ENCODE measurements at regions not wholly inside any gene's neighbourhood (a gene's known extent, or its start where the extent isn't known, plus 50 kb on each side); places are given as distances from the start of the nearest gene placed in this dataset.

- H3K27me3 Mint-ChIP-seq, result no peaks in the 10 kb centered on the region
These were observed 348.7 kb upstream of the PBX1 start for GRCh38 chr1:164210211-164210739.

GRCh38 chr1:164223378-164223777, 335.6 kb upstream of the PBX1 start:
- no peak overlapping the region for H3K4me3 ChIP-seq (ENCODE audit: control insufficient read depth in 1 of 2, extremely low read depth in 1 of 2, low read length in 1 of 2)
- H3K9me3 Mint-ChIP-seq, result peaks cover 7 to 36% (median 26%) of the 10 kb centered on the region in 3 donors
- no peaks in the 10 kb centered on the region for H3K36me3 ChIP-seq (ENCODE audit: control insufficient read depth in 2 of 2, extremely low read depth in 1 of 2, insufficient read depth in 1 of 2, low read length in 1 of 2)
- no peak overlapping the region for H3K27ac ChIP-seq (ENCODE audit: low read length)
- H3K27ac Mint-ChIP-seq, result no peak overlapping the region
- no peak overlapping the region for H3K4me3 Mint-ChIP-seq
- CTCF ChIA-PET, result no interaction called here
- POLR2A ChIA-PET, result no interaction called here
- no peak for DNase-seq
- no peaks in the 10 kb centered on the region for H3K36me3 Mint-ChIP-seq
- H3K27me3 ChIP-seq (replicated peaks in 1 of 2; ENCODE audit: control insufficient read depth in 2 of 2, extremely low read depth in 1 of 2, insufficient read depth in 2 of 2, low read length in 1 of 2), result no peaks in the 10 kb centered on the region
- ATAC-seq (replicated peaks in 1 of 4), result no peak
- H3K9me3 ChIP-seq, result no peaks in the 10 kb centered on the region
- no peaks in the 10 kb centered on the region for H3K4me1 ChIP-seq (ENCODE audit: control insufficient read depth in 1 of 2, extremely low read depth in 1 of 2, insufficient read depth in 2 of 2, low read length in 2 of 2)
- no peaks in the 10 kb centered on the region for H3K4me1 Mint-ChIP-seq
- H3K27me3 Mint-ChIP-seq, result no peaks in the 10 kb centered on the region

More at GRCh38 chr1:164210211-164210739, 348.7 kb upstream of the PBX1 start:
- ChIA-PET POLR2A (interaction anchor here in 1 of 2 donors (0.6 kb wide), 1 partner anchor 61 kb away, joined by 3 read pairs; no protein-coding TSS in a partner anchor), CTCF (no interaction called here)
- H3K4me1 Mint-ChIP-seq, result no peaks in the 10 kb centered on the region
- Histone ChIP-seq H3K4me1 (ENCODE audit: control insufficient read depth in 1 of 2, extremely low read depth in 1 of 2, insufficient read depth in 2 of 2, low read length in 2 of 2) (no peaks in the 10 kb centered on the region), H3K36me3 (ENCODE audit: control insufficient read depth in 2 of 2, extremely low read depth in 1 of 2, insufficient read depth in 1 of 2, low read length in 1 of 2) (no peaks in the 10 kb centered on the region), H3K27me3 (replicated peaks in 1 of 2; ENCODE audit: control insufficient read depth in 2 of 2, extremely low read depth in 1 of 2, insufficient read depth in 2 of 2, low read length in 1 of 2) (no peaks in the 10 kb centered on the region), H3K4me3 (ENCODE audit: control insufficient read depth in 1 of 2, extremely low read depth in 1 of 2, low read length in 1 of 2) (no peak overlapping the region), H3K9me3 (no peaks in the 10 kb centered on the region), H3K27ac (ENCODE audit: low read length) (no peak overlapping the region)
- peaks cover 0 to 7% (median under 1%) of the 10 kb centered on the region in 3 donors for H3K9me3 Mint-ChIP-seq
- H3K36me3 Mint-ChIP-seq, result no peaks in the 10 kb centered on the region
- ATAC-seq (replicated peaks in 1 of 4), result no peak
- DNase-seq, result no peak
- H3K4me3 Mint-ChIP-seq, result no peak overlapping the region
- WGBS (ENCODE audit: insufficient coverage), result 83% methylated on average over 2 of the region's 3 CpGs
- no peak overlapping the region for H3K27ac Mint-ChIP-seq

- ChIA-PET CTCF (no interaction called here), POLR2A (no interaction called here)
- H3K9me3 Mint-ChIP-seq, result peaks cover 4 to 40% (median 32%) of the 10 kb centered on the region in 3 donors
- H3K4me1 Mint-ChIP-seq, result no peaks in the 10 kb centered on the region
- H3K9me3 ChIP-seq, result no peaks in the 10 kb centered on the region
- no peaks in the 10 kb centered on the region for H3K4me1 ChIP-seq (ENCODE audit: control insufficient read depth in 1 of 2, extremely low read depth in 1 of 2, insufficient read depth in 2 of 2, low read length in 2 of 2)
- no peaks in the 10 kb centered on the region for H3K36me3 Mint-ChIP-seq
- ATAC-seq (replicated peaks in 1 of 4) (no peak), DNase-seq (no peak)
- no peak overlapping the region for H3K4me3 Mint-ChIP-seq
- no CpG with 5 or more reads among the region's 2 CpGs for WGBS (ENCODE audit: insufficient coverage)
- no peak overlapping the region for H3K27ac ChIP-seq (ENCODE audit: low read length)
- no peak overlapping the region for H3K27ac Mint-ChIP-seq
- no peak overlapping the region for H3K4me3 ChIP-seq (ENCODE audit: control insufficient read depth in 1 of 2, extremely low read depth in 1 of 2, low read length in 1 of 2)
- no peaks in the 10 kb centered on the region for H3K27me3 Mint-ChIP-seq
- H3K36me3 ChIP-seq (ENCODE audit: control insufficient read depth in 2 of 2, extremely low read depth in 1 of 2, insufficient read depth in 1 of 2, low read length in 1 of 2), result no peaks in the 10 kb centered on the region
- H3K27me3 ChIP-seq (replicated peaks in 1 of 2; ENCODE audit: control insufficient read depth in 2 of 2, extremely low read depth in 1 of 2, insufficient read depth in 2 of 2, low read length in 1 of 2), result no peaks in the 10 kb centered on the region
These were observed 334.0 kb upstream of the PBX1 start for GRCh38 chr1:164225011-164225410.

GRCh38 chr1:164226977-164227376, 332.0 kb upstream of the PBX1 start:
- DNase-seq (no peak), ATAC-seq (replicated peaks in 1 of 4) (no peak)
- WGBS (ENCODE audit: insufficient coverage), result no CpG with 5 or more reads among the region's 4 CpGs
- Histone ChIP-seq H3K27ac (ENCODE audit: low read length) (no peak overlapping the region), H3K9me3 (no peaks in the 10 kb centered on the region), H3K4me1 (ENCODE audit: control insufficient read depth in 1 of 2, extremely low read depth in 1 of 2, insufficient read depth in 2 of 2, low read length in 2 of 2) (no peaks in the 10 kb centered on the region), H3K36me3 (ENCODE audit: control insufficient read depth in 2 of 2, extremely low read depth in 1 of 2, insufficient read depth in 1 of 2, low read length in 1 of 2) (no peaks in the 10 kb centered on the region), H3K4me3 (ENCODE audit: control insufficient read depth in 1 of 2, extremely low read depth in 1 of 2, low read length in 1 of 2) (no peak overlapping the region), H3K27me3 (replicated peaks in 1 of 2; ENCODE audit: control insufficient read depth in 2 of 2, extremely low read depth in 1 of 2, insufficient read depth in 2 of 2, low read length in 1 of 2) (no peaks in the 10 kb centered on the region)
- Mint-ChIP-seq H3K27ac (no peak overlapping the region), H3K9me3 (peaks cover 5 to 42% (median 34%) of the 10 kb centered on the region in 3 donors), H3K4me1 (no peaks in the 10 kb centered on the region), H3K27me3 (no peaks in the 10 kb centered on the region), H3K4me3 (no peak overlapping the region), H3K36me3 (no peaks in the 10 kb centered on the region)
- POLR2A ChIA-PET, result no interaction called here
- CTCF ChIA-PET, result no interaction called here

GRCh38 chr1:164228928-164229327, 330.1 kb upstream of the PBX1 start:
- Histone ChIP-seq H3K4me1 (ENCODE audit: control insufficient read depth in 1 of 2, extremely low read depth in 1 of 2, insufficient read depth in 2 of 2, low read length in 2 of 2) (no peaks in the 10 kb centered on the region), H3K9me3 (no peaks in the 10 kb centered on the region), H3K36me3 (ENCODE audit: control insufficient read depth in 2 of 2, extremely low read depth in 1 of 2, insufficient read depth in 1 of 2, low read length in 1 of 2) (no peaks in the 10 kb centered on the region), H3K27me3 (replicated peaks in 1 of 2; ENCODE audit: control insufficient read depth in 2 of 2, extremely low read depth in 1 of 2, insufficient read depth in 2 of 2, low read length in 1 of 2) (no peaks in the 10 kb centered on the region), H3K27ac (ENCODE audit: low read length) (no peak overlapping the region), H3K4me3 (ENCODE audit: control insufficient read depth in 1 of 2, extremely low read depth in 1 of 2, low read length in 1 of 2) (no peak overlapping the region)
- 95% methylated on average over 2 of the region's 6 CpGs for WGBS (ENCODE audit: insufficient coverage)
- CTCF ChIA-PET, result no interaction called here
- Mint-ChIP-seq H3K27me3 (no peaks in the 10 kb centered on the region), H3K4me1 (no peaks in the 10 kb centered on the region), H3K4me3 (no peak overlapping the region), H3K9me3 (peaks cover 9 to 33% (median 30%) of the 10 kb centered on the region in 3 donors), H3K36me3 (no peaks in the 10 kb centered on the region), H3K27ac (no peak overlapping the region)
- POLR2A ChIA-PET, result no interaction called here
- ATAC-seq (replicated peaks in 1 of 4) (no peak), DNase-seq (no peak)

GRCh38 chr1:164233149-164233548, 325.8 kb upstream of the PBX1 start:
- DNase-seq (no peak), ATAC-seq (replicated peaks in 1 of 4) (no peak)
- Histone ChIP-seq H3K9me3 (no peaks in the 10 kb centered on the region), H3K27me3 (replicated peaks in 1 of 2; ENCODE audit: control insufficient read depth in 2 of 2, extremely low read depth in 1 of 2, insufficient read depth in 2 of 2, low read length in 1 of 2) (no peaks in the 10 kb centered on the region), H3K4me3 (ENCODE audit: control insufficient read depth in 1 of 2, extremely low read depth in 1 of 2, low read length in 1 of 2) (no peak overlapping the region), H3K4me1 (ENCODE audit: control insufficient read depth in 1 of 2, extremely low read depth in 1 of 2, insufficient read depth in 2 of 2, low read length in 2 of 2) (no peaks in the 10 kb centered on the region), H3K36me3 (ENCODE audit: control insufficient read depth in 2 of 2, extremely low read depth in 1 of 2, insufficient read depth in 1 of 2, low read length in 1 of 2) (no peaks in the 10 kb centered on the region), H3K27ac (ENCODE audit: low read length) (no peak overlapping the region)
- Mint-ChIP-seq H3K36me3 (no peaks in the 10 kb centered on the region), H3K4me1 (no peaks in the 10 kb centered on the region), H3K27me3 (no peaks in the 10 kb centered on the region), H3K4me3 (no peak overlapping the region), H3K9me3 (peaks cover 9 to 22% (median 18%) of the 10 kb centered on the region in 3 donors), H3K27ac (no peak overlapping the region)
- ChIA-PET CTCF (no interaction called here), POLR2A (no interaction called here)
- WGBS (ENCODE audit: insufficient coverage), result 90% methylated on average over 3 of the region's 3 CpGs

- CTCF ChIA-PET, result no interaction called here
- Histone ChIP-seq H3K4me3 (ENCODE audit: control insufficient read depth in 1 of 2, extremely low read depth in 1 of 2, low read length in 1 of 2) (no peak overlapping the region), H3K27me3 (replicated peaks in 1 of 2; ENCODE audit: control insufficient read depth in 2 of 2, extremely low read depth in 1 of 2, insufficient read depth in 2 of 2, low read length in 1 of 2) (no peaks in the 10 kb centered on the region), H3K27ac (ENCODE audit: low read length) (no peak overlapping the region), H3K9me3 (no peaks in the 10 kb centered on the region), H3K4me1 (ENCODE audit: control insufficient read depth in 1 of 2, extremely low read depth in 1 of 2, insufficient read depth in 2 of 2, low read length in 2 of 2) (no peaks in the 10 kb centered on the region), H3K36me3 (ENCODE audit: control insufficient read depth in 2 of 2, extremely low read depth in 1 of 2, insufficient read depth in 1 of 2, low read length in 1 of 2) (no peaks in the 10 kb centered on the region)
- POLR2A ChIA-PET, result no interaction called here
- ATAC-seq (replicated peaks in 1 of 4) (no peak), DNase-seq (no peak)
- 67% methylated on average over 3 of the region's 4 CpGs for WGBS (ENCODE audit: insufficient coverage)
- H3K4me1 Mint-ChIP-seq, result no peaks in the 10 kb centered on the region
- no peaks in the 10 kb centered on the region for H3K27me3 Mint-ChIP-seq
- H3K36me3 Mint-ChIP-seq, result no peaks in the 10 kb centered on the region
- peaks cover 0 to 16% (median 5%) of the 10 kb centered on the region in 3 donors for H3K9me3 Mint-ChIP-seq
- no peak overlapping the region for H3K4me3 Mint-ChIP-seq
- H3K27ac Mint-ChIP-seq, result no peak overlapping the region
These were observed 318.9 kb upstream of the PBX1 start for GRCh38 chr1:164240081-164240480.
